ENCODE measurements at regions not wholly inside any gene's neighbourhood (a gene's known extent, or its start where the extent isn't known, plus 50 kb on each side); places are given as distances from the start of the nearest gene placed in this dataset.

DNA sequence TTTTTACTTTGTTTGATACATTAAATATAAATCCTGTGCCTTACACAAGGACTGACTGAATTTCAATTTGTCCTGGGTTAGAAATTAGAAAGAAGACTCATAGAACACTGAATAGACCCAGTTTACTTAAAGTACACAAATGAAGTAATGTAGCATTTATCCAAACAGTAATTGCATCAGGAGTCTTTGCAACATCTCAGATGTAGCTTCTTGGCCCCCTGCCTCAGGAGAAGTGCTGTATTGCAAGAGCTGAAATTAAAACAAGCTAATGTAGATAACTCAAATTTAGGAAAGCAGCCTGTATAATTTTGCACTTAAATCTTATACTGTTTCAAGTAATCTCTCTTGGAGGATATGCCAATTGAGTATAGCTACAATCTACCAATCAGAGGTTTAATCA is 54.3 kb upstream of the KCND2 start:
- no peak for DNase-seq (ENCODE audit: low spot score)
- TF ChIP-seq, protein P1, sequence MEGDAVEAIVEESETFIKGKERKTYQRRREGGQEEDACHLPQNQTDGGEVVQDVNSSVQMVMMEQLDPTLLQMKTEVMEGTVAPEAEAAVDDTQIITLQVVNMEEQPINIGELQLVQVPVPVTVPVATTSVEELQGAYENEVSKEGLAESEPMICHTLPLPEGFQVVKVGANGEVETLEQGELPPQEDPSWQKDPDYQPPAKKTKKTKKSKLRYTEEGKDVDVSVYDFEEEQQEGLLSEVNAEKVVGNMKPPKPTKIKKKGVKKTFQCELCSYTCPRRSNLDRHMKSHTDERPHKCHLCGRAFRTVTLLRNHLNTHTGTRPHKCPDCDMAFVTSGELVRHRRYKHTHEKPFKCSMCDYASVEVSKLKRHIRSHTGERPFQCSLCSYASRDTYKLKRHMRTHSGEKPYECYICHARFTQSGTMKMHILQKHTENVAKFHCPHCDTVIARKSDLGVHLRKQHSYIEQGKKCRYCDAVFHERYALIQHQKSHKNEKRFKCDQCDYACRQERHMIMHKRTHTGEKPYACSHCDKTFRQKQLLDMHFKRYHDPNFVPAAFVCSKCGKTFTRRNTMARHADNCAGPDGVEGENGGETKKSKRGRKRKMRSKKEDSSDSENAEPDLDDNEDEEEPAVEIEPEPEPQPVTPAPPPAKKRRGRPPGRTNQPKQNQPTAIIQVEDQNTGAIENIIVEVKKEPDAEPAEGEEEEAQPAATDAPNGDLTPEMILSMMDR (IDR thresholded peaks at IDR 0.05; ENCODE audit: borderline replicate concordance, control extremely low read depth, extremely low read depth, insufficient read depth, missing control alignments): no peak
- in situ Hi-C loops (cut with MboI; ENCODE audit: low sequenced_read_pairs, unreplicated experiment): no loop called here

DNA sequence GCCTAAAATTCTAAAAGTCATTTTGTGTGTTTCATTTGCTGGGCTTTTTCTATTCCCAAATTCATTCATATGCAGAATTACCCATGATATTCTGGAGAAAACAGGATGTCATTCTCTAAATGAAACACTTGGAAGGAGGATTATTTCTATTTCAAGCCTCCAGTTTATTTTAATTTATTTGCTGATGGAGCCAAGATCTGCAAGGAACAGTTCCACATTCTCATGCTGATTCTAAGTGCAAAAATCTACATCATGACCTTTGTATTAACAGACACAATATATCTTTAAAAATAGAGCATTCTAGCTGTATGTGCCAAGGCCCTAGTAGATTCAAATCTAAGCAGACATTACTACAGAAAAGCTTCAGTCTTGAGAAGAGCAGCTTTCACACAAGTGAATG is 51.3 kb upstream of the KCND2 start:
- TF ChIP-seq, protein P1 (IDR thresholded peaks at IDR 0.05; ENCODE audit: borderline replicate concordance, control extremely low read depth, extremely low read depth, insufficient read depth, missing control alignments): no peak
- no peak for DNase-seq (ENCODE audit: low spot score)
- in situ Hi-C loops (cut with MboI; ENCODE audit: low sequenced_read_pairs, unreplicated experiment): no loop called here

All from GM13976 (cell line).